HEK293T (cell line): ENCODE measurements at regions not wholly inside any gene's neighbourhood (a gene's known extent, or its start where the extent isn't known, plus 50 kb on each side); places are given as distances from the start of the nearest gene placed in this dataset.
"Not testable (repeated sequence)": the region's sequence is repeated elsewhere in the genome, so short reads cannot be mapped to it uniquely, and the experiment has no call there.

Experiments used
- CTCF ChIA-PET: fragments of 350-600 bp; formaldehyde crosslinking; extraction: SDS; loops from one replicate; lab custom pipeline; 2021; ENCODE audit warnings: antibody characterized with exemption, inconsistent platforms; lab: Yijun Ruan, JAX
- POLR2A ChIA-PET: fragments of 350-600 bp; formaldehyde crosslinking; extraction: SDS; loops from one replicate; lab custom pipeline; 2020; ENCODE audit warnings: antibody characterized with exemption, inconsistent platforms; lab: Yijun Ruan, JAX
- DNase-seq: peaks from one replicate; pipeline ENCODE4 v3.0.0; 2012; ENCODE audit warnings: mixed read lengths; ENCODE audit errors: extremely low spot score
- ARNT ChIP-seq: fragments of 450-650 bp; IDR thresholded peaks from 2 replicates; pipeline ENCODE4 v1.6.1; 2017; ENCODE audit warnings: mild to moderate bottlenecking
- BHLHE40 ChIP-seq: fragments of 450-650 bp; IDR thresholded peaks from 2 replicates; pipeline ENCODE4 v1.6.1; 2016; ENCODE audit warnings: mild to moderate bottlenecking, moderate library complexity, borderline replicate concordance
- CTBP1 ChIP-seq: fragments of 450-650 bp; IDR thresholded peaks from 2 replicates; pipeline ENCODE4 v1.6.1; 2016; ENCODE audit warnings: borderline replicate concordance
- ELF4 ChIP-seq: fragments of 450-650 bp; IDR thresholded peaks from 2 replicates; pipeline ENCODE4 v1.6.1; 2017; ENCODE audit warnings: antibody characterized with exemption
- FOXA1 ChIP-seq: fragments of 450-650 bp; IDR thresholded peaks from 2 replicates; pipeline ENCODE4 v1.6.1; 2016; ENCODE audit warnings: mild to moderate bottlenecking
- FOXK2 ChIP-seq: fragments of 450-650 bp; IDR thresholded peaks from 2 replicates; pipeline ENCODE4 v1.6.1; 2016; ENCODE audit warnings: mild to moderate bottlenecking
- FOXM1 ChIP-seq: fragments of 450-650 bp; IDR thresholded peaks from 2 replicates; pipeline ENCODE4 v1.6.1; 2017; ENCODE audit warnings: mild to moderate bottlenecking, borderline replicate concordance
- HDGF ChIP-seq: fragments of 450-650 bp; IDR thresholded peaks from 2 replicates; pipeline ENCODE4 v1.6.1; 2017; ENCODE audit warnings: antibody characterized with exemption, borderline replicate concordance
- L3MBTL2 ChIP-seq: fragments of 450-650 bp; conservative IDR thresholded peaks from 2 replicates; pipeline ENCODE4 v1.6.1; 2016; ENCODE audit warnings: mild to moderate bottlenecking
- LEF1 ChIP-seq: fragments of 450-650 bp; IDR thresholded peaks from 2 replicates; pipeline ENCODE4 v1.6.1; 2017; ENCODE audit warnings: mild to moderate bottlenecking, borderline replicate concordance
- NFRKB ChIP-seq: fragments of 450-650 bp; IDR thresholded peaks from 2 replicates; pipeline ENCODE4 v1.6.1; 2016; ENCODE audit warnings: mild to moderate bottlenecking, moderate library complexity
- PKNOX1 ChIP-seq: fragments of 450-650 bp; IDR thresholded peaks from 2 replicates; pipeline ENCODE4 v1.6.1; 2016
- SP1 ChIP-seq: fragments of 450-650 bp; IDR thresholded peaks from 2 replicates; pipeline ENCODE4 v1.6.1; 2017
- SUZ12 ChIP-seq: fragments of 450-650 bp; IDR thresholded peaks from 2 replicates; pipeline ENCODE4 v1.6.1; 2016; ENCODE audit warnings: mild to moderate bottlenecking
- TARDBP ChIP-seq: fragments of 450-650 bp; IDR thresholded peaks from 2 replicates; pipeline ENCODE4 v1.6.1; 2016
- ZNF384 ChIP-seq: fragments of 450-650 bp; IDR thresholded peaks from 2 replicates; pipeline ENCODE4 v1.6.1; 2016

GRCh38 chr6:137973201-137973600 lies 106.1 kb downstream of the TNFAIP3 start:
- TF ChIP-seq TARDBP: no peak
- no peak for TF ChIP-seq FOXM1
- TF ChIP-seq FOXK2: no peak
- TF ChIP-seq FOXA1: no peak
- TF ChIP-seq LEF1: no peak
- TF ChIP-seq ELF4: no peak
- no peak for DNase-seq
- POLR2A ChIA-PET: no interaction called here
- CTCF ChIA-PET: no interaction called here

- POLR2A ChIA-PET: no interaction called here
- CTCF ChIA-PET: interaction anchor here (0.7 kb wide), 1 partner anchor 33 kb away, joined by 3 read pairs; no protein-coding TSS in a partner anchor
- no peak for DNase-seq
- TF ChIP-seq CTBP1: no peak
- TF ChIP-seq FOXM1: no peak
- no peak for TF ChIP-seq FOXK2
- no peak for TF ChIP-seq ARNT
- TF ChIP-seq SUZ12: no peak
- TF ChIP-seq L3MBTL2: no peak
- TF ChIP-seq PKNOX1: no peak
- no peak for TF ChIP-seq SP1
- no peak for TF ChIP-seq ZNF384
- TF ChIP-seq BHLHE40: no peak
- no peak for TF ChIP-seq NFRKB
- no peak for TF ChIP-seq FOXA1
- TF ChIP-seq TARDBP: no peak
- no peak for TF ChIP-seq ELF4
- no peak for TF ChIP-seq LEF1
- no peak for TF ChIP-seq HDGF
Observed at GRCh38 chr6:137975188-137975940, 108.3 kb downstream of the TNFAIP3 start.

- TF ChIP-seq ZNF384 (no peak), CTBP1 (no peak), FOXM1 (no peak), FOXA1 (no peak), TARDBP (no peak), FOXK2 (no peak), ELF4 (no peak), HDGF (no peak), L3MBTL2 (no peak), SP1 (no peak), BHLHE40 (no peak), LEF1 (no peak), ARNT (no peak), NFRKB (no peak), PKNOX1 (no peak), SUZ12 (no peak)
- ChIA-PET POLR2A (no interaction called here), CTCF (no interaction called here)
- no peak for DNase-seq
Observed at GRCh38 chr6:137976430-137976829, 109.4 kb downstream of the TNFAIP3 start.

- ChIA-PET POLR2A (no interaction called here), CTCF (interaction anchor here (0.6 kb wide), 1 partner anchor 33 kb away, joined by 3 read pairs; no protein-coding TSS in a partner anchor)
- DNase-seq: no peak
- TF ChIP-seq LEF1 (no peak), SUZ12 (no peak), FOXK2 (no peak)
Observed at GRCh38 chr6:137977206-137977605, 110.1 kb downstream of the TNFAIP3 start.

GRCh38 chr6:137977814-137978213 lies 110.8 kb downstream of the TNFAIP3 start:
- ChIA-PET CTCF (no interaction called here), POLR2A (no interaction called here)
- TF ChIP-seq ELF4 (no peak), FOXM1 (no peak), ARNT (no peak), LEF1 (no peak), ZNF384 (no peak), L3MBTL2 (no peak), NFRKB (no peak)
- no peak for DNase-seq

GRCh38 chr6:137978252-137978896 lies 111.3 kb downstream of the TNFAIP3 start:
- ChIA-PET CTCF (no interaction called here), POLR2A (no interaction called here)
- DNase-seq: no peak
- TF ChIP-seq NFRKB (no peak), ELF4 (no peak), HDGF (no peak), LEF1 (no peak), ZNF384 (no peak)

- DNase-seq, POLR2A ChIA-PET: not testable (repeated sequence)
- CTCF ChIA-PET: interaction anchor here (0.8 to 2.1 kb wide), 2 partner anchors 26 to 28 kb away, joined by 3 to 8 read pairs; no protein-coding TSS in a partner anchor
Observed at GRCh38 chr6:137979263-137979662, 112.2 kb downstream of the TNFAIP3 start.
